Activated naive CD8-positive, alpha-beta T cell treated with anti-CD3 and anti-CD28 coated beads, Interleukin-2, amount 10 ng/mL, durations not matched to agents 7 days and 5 days (primary cell): ENCODE measurements at regions not wholly inside any gene's neighbourhood (a gene's known extent, or its start where the extent isn't known, plus 50 kb on each side); places are given as distances from the start of the nearest gene placed in this dataset.

Experiments
- ATAC-seq: fragments of 150-1000 bp; cut with Tn5 transposase; one replicate; pipeline ENCODE4 v1.10.0; 2021; ENCODE audit warnings: low read depth, moderate library complexity
- POLR2A ChIA-PET: fragments of 350-600 bp; sonication (Branson Sonifier 250); formaldehyde crosslinking; loops from one replicate; lab custom pipeline; 2021; ENCODE audit warnings: antibody characterized with exemption; lab: Charles Lee
- DNase-seq: peaks from one replicate; pipeline ENCODE4 v3.0.0; 2021
- H3K27ac Mint-ChIP-seq: one replicate; pipeline ENCODE4 v1.8.0; 2022; ENCODE audit warnings: mild to moderate bottlenecking, mixed read lengths
- H3K27me3 Mint-ChIP-seq: one replicate; pipeline ENCODE4 v1.8.0; 2022; ENCODE audit warnings: mild to moderate bottlenecking, moderate library complexity, mixed read lengths
- H3K36me3 Mint-ChIP-seq: one replicate; pipeline ENCODE4 v1.8.0; 2021; ENCODE audit warnings: mild to moderate bottlenecking, mixed read lengths
- H3K4me1 Mint-ChIP-seq: one replicate; pipeline ENCODE4 v1.8.0; 2021; ENCODE audit warnings: mixed read lengths
- H3K4me3 Mint-ChIP-seq: one replicate; pipeline ENCODE4 v1.8.0; 2022; ENCODE audit warnings: mild to moderate bottlenecking, moderate library complexity, mixed read lengths
- H3K9me3 Mint-ChIP-seq: one replicate; pipeline ENCODE4 v1.8.0; 2021; ENCODE audit warnings: mixed read lengths

- H3K27me3 Mint-ChIP-seq, result no peaks in the 10 kb centered on the region
- POLR2A ChIA-PET, result no interaction called here
- ATAC-seq (no peak), DNase-seq (no peak)
- H3K9me3 Mint-ChIP-seq, result peaks cover 1% of the 10 kb centered on the region
- no peak overlapping the region for H3K4me3 Mint-ChIP-seq
- H3K36me3 Mint-ChIP-seq, result no peaks in the 10 kb centered on the region
- H3K4me1 Mint-ChIP-seq, result no peaks in the 10 kb centered on the region
- no peak overlapping the region for H3K27ac Mint-ChIP-seq
Observed at GRCh38 chr4:130187587-130187986, 1091.6 kb downstream of the C4orf33 start.

GRCh38 chr4:130192787-130193186 is 1096.8 kb downstream of the C4orf33 start:
- H3K4me3 Mint-ChIP-seq, result no peak overlapping the region
- no peaks in the 10 kb centered on the region for H3K4me1 Mint-ChIP-seq
- H3K9me3 Mint-ChIP-seq, result peaks cover 1% of the 10 kb centered on the region
- POLR2A ChIA-PET, result no interaction called here
- no peaks in the 10 kb centered on the region for H3K27me3 Mint-ChIP-seq
- ATAC-seq (no peak), DNase-seq (no peak)
- no peaks in the 10 kb centered on the region for H3K36me3 Mint-ChIP-seq
- H3K27ac Mint-ChIP-seq, result no peak overlapping the region

GRCh38 chr4:130197946-130198345 is 1102.0 kb downstream of the C4orf33 start:
- no peak for DNase-seq
- no peaks in the 10 kb centered on the region for H3K9me3 Mint-ChIP-seq
- no peak overlapping the region for H3K4me3 Mint-ChIP-seq
- no peak overlapping the region for H3K27ac Mint-ChIP-seq
- POLR2A ChIA-PET, result no interaction called here
- ATAC-seq, result no peak
- no peaks in the 10 kb centered on the region for H3K36me3 Mint-ChIP-seq
- H3K27me3 Mint-ChIP-seq, result no peaks in the 10 kb centered on the region
- no peaks in the 10 kb centered on the region for H3K4me1 Mint-ChIP-seq

GRCh38 chr4:130203571-130203970 is 1107.6 kb downstream of the C4orf33 start:
- no peak for ATAC-seq
- Mint-ChIP-seq H3K4me3 (no peak overlapping the region), H3K36me3 (no peaks in the 10 kb centered on the region), H3K9me3 (peaks cover 2% of the 10 kb centered on the region), H3K27ac (no peak overlapping the region), H3K4me1 (no peaks in the 10 kb centered on the region), H3K27me3 (no peaks in the 10 kb centered on the region)
- no peak for DNase-seq
- POLR2A ChIA-PET, result no interaction called here

GRCh38 chr4:130210864-130211263 is 1114.9 kb downstream of the C4orf33 start:
- Mint-ChIP-seq H3K27ac (no peak overlapping the region), H3K36me3 (no peaks in the 10 kb centered on the region)
- no peak for DNase-seq

GRCh38 chr4:130214268-130214667 is 1118.3 kb downstream of the C4orf33 start:
- ATAC-seq (no peak), DNase-seq (no peak)
- no peak overlapping the region for H3K4me3 Mint-ChIP-seq
- H3K36me3 Mint-ChIP-seq, result no peaks in the 10 kb centered on the region
- POLR2A ChIA-PET, result no interaction called here
- H3K27ac Mint-ChIP-seq, result no peak overlapping the region
- no peaks in the 10 kb centered on the region for H3K4me1 Mint-ChIP-seq
- H3K9me3 Mint-ChIP-seq, result no peaks in the 10 kb centered on the region
- H3K27me3 Mint-ChIP-seq, result no peaks in the 10 kb centered on the region

More at GRCh38 chr4:130210864-130211263, 1114.9 kb downstream of the C4orf33 start:
- no peak for ATAC-seq
- no peak overlapping the region for H3K4me3 Mint-ChIP-seq
- H3K27me3 Mint-ChIP-seq, result no peaks in the 10 kb centered on the region
- POLR2A ChIA-PET, result no interaction called here
- H3K9me3 Mint-ChIP-seq, result peaks cover 2% of the 10 kb centered on the region
- no peaks in the 10 kb centered on the region for H3K4me1 Mint-ChIP-seq

- Mint-ChIP-seq H3K4me1 (peaks cover 7% of the 10 kb centered on the region), H3K27me3 (no peaks in the 10 kb centered on the region), H3K4me3 (peak overlapping the region; percentile 58), H3K9me3 (no peaks in the 10 kb centered on the region), H3K36me3 (no peaks in the 10 kb centered on the region), H3K27ac (peak overlapping the region; percentile 57)
- DNase-seq (no peak), ATAC-seq (peak; percentile 68)
- POLR2A ChIA-PET, result no interaction called here
Observed at GRCh38 chr4:130233377-130234047, 1137.6 kb downstream of the C4orf33 start.

GRCh38 chr4:130238121-130238520 is 1142.2 kb downstream of the C4orf33 start:
- Mint-ChIP-seq H3K36me3 (no peaks in the 10 kb centered on the region), H3K27ac (no peak overlapping the region), H3K4me3 (no peak overlapping the region), H3K27me3 (no peaks in the 10 kb centered on the region), H3K9me3 (peaks cover 2% of the 10 kb centered on the region), H3K4me1 (peaks cover 7% of the 10 kb centered on the region)
- DNase-seq, result no peak
- POLR2A ChIA-PET, result no interaction called here
- no peak for ATAC-seq

- Mint-ChIP-seq H3K27ac (no peak overlapping the region), H3K9me3 (no peaks in the 10 kb centered on the region), H3K4me1 (no peaks in the 10 kb centered on the region), H3K36me3 (no peaks in the 10 kb centered on the region), H3K27me3 (no peaks in the 10 kb centered on the region), H3K4me3 (no peak overlapping the region)
- POLR2A ChIA-PET, result no interaction called here
- no peak for DNase-seq
- no peak for ATAC-seq
Observed at GRCh38 chr4:130249002-130249401, 1153.0 kb downstream of the C4orf33 start.

- Mint-ChIP-seq H3K9me3 (no peaks in the 10 kb centered on the region), H3K4me3 (no peak overlapping the region), H3K4me1 (no peaks in the 10 kb centered on the region), H3K27me3 (no peaks in the 10 kb centered on the region), H3K36me3 (no peaks in the 10 kb centered on the region), H3K27ac (no peak overlapping the region)
- ATAC-seq, result no peak
- no peak for DNase-seq
- POLR2A ChIA-PET, result no interaction called here
Observed at GRCh38 chr4:130257271-130257670, 1161.3 kb downstream of the C4orf33 start.

GRCh38 chr4:130266814-130267213 is 1170.9 kb downstream of the C4orf33 start:
- no peak overlapping the region for H3K4me3 Mint-ChIP-seq
- H3K36me3 Mint-ChIP-seq, result no peaks in the 10 kb centered on the region
- no peak overlapping the region for H3K27ac Mint-ChIP-seq
- H3K27me3 Mint-ChIP-seq, result no peaks in the 10 kb centered on the region
- ATAC-seq (no peak), DNase-seq (no peak)
- no peaks in the 10 kb centered on the region for H3K4me1 Mint-ChIP-seq
- H3K9me3 Mint-ChIP-seq, result peaks cover 7% of the 10 kb centered on the region
- POLR2A ChIA-PET, result no interaction called here

- Mint-ChIP-seq H3K27me3 (no peaks in the 10 kb centered on the region), H3K4me1 (no peaks in the 10 kb centered on the region), H3K4me3 (no peak overlapping the region), H3K27ac (no peak overlapping the region), H3K9me3 (peaks cover 7% of the 10 kb centered on the region), H3K36me3 (no peaks in the 10 kb centered on the region)
- no peak for DNase-seq
- ATAC-seq, result no peak
- POLR2A ChIA-PET, result no interaction called here
Observed at GRCh38 chr4:130288576-130288975, 1192.6 kb downstream of the C4orf33 start.

GRCh38 chr4:130293692-130294091 is 1197.7 kb downstream of the C4orf33 start:
- no peaks in the 10 kb centered on the region for H3K36me3 Mint-ChIP-seq
- peaks cover 1% of the 10 kb centered on the region for H3K9me3 Mint-ChIP-seq
- H3K4me3 Mint-ChIP-seq, result no peak overlapping the region
- no peaks in the 10 kb centered on the region for H3K27me3 Mint-ChIP-seq
- DNase-seq, result no peak
- no peak for ATAC-seq
- H3K4me1 Mint-ChIP-seq, result no peaks in the 10 kb centered on the region
- no peak overlapping the region for H3K27ac Mint-ChIP-seq
- POLR2A ChIA-PET, result no interaction called here

- ATAC-seq (no peak), DNase-seq (no peak)
- H3K9me3 Mint-ChIP-seq, result no peaks in the 10 kb centered on the region
- H3K4me1 Mint-ChIP-seq, result no peaks in the 10 kb centered on the region
- POLR2A ChIA-PET, result no interaction called here
- H3K4me3 Mint-ChIP-seq, result no peak overlapping the region
- H3K36me3 Mint-ChIP-seq, result no peaks in the 10 kb centered on the region
- no peak overlapping the region for H3K27ac Mint-ChIP-seq
- no peaks in the 10 kb centered on the region for H3K27me3 Mint-ChIP-seq
Observed at GRCh38 chr4:130296448-130296847, 1200.5 kb downstream of the C4orf33 start.
